Erythroblast (primary cell): ENCODE measurements at regions not wholly inside any gene's neighbourhood (a gene's known extent, or its start where the extent isn't known, plus 50 kb on each side); places are given as distances from the start of the nearest gene placed in this dataset.
A peak's percentile ranks its signal among the peaks of the same experiment; 100 is the strongest.

Source experiments
- DNase-seq, 2 experiments: peaks; one replicate each; lab custom pipeline; 2025; lab: John Stamatoyannopoulos, UW
- GATA1 ChIP-seq: IDR thresholded peaks from 2 replicates; pipeline ENCODE4 v1.6.1; 2011; ENCODE audit warnings: low read depth, mild to moderate bottlenecking, control low read depth, low read length, moderate library complexity
- POLR2A ChIP-seq: IDR thresholded peaks from 2 replicates; pipeline ENCODE4 v1.6.1; 2011; ENCODE audit warnings: mild to moderate bottlenecking, low read length

GRCh38 chr5:104650313-104651055 lies 1087.9 kb upstream of the NUDT12 start:
- DNase-seq: no peak
- TF ChIP-seq GATA1 (no peak), POLR2A (no peak)

DNA sequence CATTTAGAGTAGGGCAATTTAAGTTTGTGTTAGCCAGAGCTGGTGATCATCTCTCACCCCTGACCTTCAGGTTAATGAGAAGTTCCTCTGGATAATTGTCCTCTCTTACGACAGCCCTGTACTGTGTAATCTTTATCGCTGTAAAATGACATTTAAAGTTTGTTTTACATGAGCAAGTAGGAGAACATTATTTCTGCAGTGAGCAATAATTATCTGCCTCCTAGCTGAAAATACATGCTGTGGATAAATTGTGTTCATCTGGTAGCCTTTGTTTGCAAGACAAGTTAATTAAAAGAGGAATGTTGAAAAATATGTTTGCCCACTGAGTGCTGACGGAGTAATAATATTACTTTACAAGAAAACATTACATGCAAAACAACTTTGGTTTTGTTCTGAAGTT lies 1083.8 kb upstream of the NUDT12 start:
- DNase-seq: no peak
- TF ChIP-seq GATA1: no peak
- no peak for TF ChIP-seq POLR2A

GRCh38 chr5:104643320-104643719 lies 1080.7 kb upstream of the NUDT12 start:
- TF ChIP-seq GATA1 (no peak), POLR2A (no peak)
- DNase-seq: no peak

- TF ChIP-seq POLR2A (no peak), GATA1 (no peak)
- no peak for DNase-seq
Measured at GRCh38 chr5:104635227-104635626, 1072.6 kb upstream of the NUDT12 start.

DNA sequence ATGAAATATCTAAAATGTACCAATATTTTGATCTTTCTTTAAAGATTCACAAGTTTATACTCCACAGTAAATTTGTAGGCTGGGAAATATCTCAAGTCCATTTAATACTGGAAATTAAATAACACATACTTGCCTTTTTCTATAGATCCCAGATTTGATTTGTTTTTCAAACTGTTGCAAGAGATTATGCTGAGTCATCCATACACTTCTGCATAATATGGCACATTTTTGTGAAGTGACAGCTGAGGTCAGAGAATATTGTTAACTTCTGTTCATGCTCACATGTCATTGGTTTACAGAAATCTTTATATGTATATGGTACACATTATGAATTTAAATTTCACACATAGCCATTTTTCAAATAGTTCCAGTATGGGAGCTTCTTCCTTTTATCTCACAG lies 1066.3 kb upstream of the NUDT12 start:
- DNase-seq: peak in 1 of 2 experiments; percentile 1

DNA sequence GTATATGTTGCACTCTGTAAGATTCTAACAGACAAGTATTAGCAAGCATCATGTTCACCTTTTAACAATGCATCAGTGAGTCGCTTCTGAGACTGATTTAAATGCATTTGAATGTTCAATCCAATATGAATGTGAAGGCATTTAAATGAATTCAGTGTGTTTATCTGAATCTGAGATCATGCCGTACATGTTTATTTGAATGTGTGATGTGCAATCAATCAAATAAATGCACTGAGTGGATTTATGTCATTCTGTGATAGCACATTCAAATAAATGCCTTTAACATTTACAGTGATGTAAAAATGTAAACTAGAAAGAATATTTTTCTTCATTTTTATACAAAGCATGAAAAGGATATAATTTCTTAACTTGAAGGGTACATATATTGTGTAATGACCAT lies 1063.5 kb upstream of the NUDT12 start:
- TF ChIP-seq POLR2A (no peak), GATA1 (no peak)
- DNase-seq: no peak

More for the DNA sequence above, 1066.3 kb upstream of the NUDT12 start:
- TF ChIP-seq POLR2A (no peak), GATA1 (no peak)

DNA sequence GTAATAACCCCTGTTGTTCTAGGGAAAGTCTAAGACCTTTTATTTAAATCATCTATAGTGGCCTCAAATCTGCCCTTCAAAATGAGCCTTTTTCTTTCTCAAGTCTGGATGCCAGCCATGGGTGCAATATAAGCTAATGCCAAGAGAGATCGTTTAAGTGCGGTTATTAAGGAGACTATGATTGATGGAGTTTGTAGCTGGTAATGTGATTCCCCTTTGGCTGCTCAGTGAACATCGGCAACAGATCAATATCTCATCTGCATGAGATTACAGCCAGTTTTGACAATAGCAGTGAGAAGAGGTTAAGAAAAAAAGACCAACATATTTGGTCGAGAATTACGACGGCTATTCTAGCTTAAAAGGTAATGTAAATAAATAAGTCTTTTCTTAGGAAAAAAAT lies 1049.4 kb upstream of the NUDT12 start:
- TF ChIP-seq POLR2A (no peak), GATA1 (no peak)
- no peak for DNase-seq

- no peak for DNase-seq
- TF ChIP-seq GATA1 (no peak), POLR2A (no peak)
Measured at GRCh38 chr5:104611135-104611767, 1048.7 kb upstream of the NUDT12 start.

- TF ChIP-seq POLR2A (no peak), GATA1 (no peak)
Measured at GRCh38 chr5:104606258-104606829, 1043.8 kb upstream of the NUDT12 start.

DNA sequence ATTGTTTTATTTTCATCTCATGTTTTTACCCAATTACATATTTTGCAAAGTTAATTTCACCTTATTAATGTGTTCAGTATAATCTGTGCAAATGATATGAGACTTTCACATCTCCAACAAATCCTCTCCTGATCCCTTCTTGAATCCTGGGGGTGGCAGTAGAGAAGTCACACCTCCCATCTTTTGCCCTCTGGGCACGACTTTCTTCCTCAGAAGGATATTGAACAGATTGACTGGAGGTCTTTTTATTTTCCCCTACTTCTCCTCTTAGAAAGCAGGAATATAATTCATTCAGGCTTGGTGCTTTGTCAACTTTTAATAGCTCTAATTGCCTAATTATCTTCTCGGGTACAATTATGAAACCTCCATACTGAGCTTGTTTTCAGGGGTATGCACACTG lies 1037.1 kb upstream of the NUDT12 start:
- TF ChIP-seq GATA1 (no peak), POLR2A (no peak)
- DNase-seq: no peak

More at GRCh38 chr5:104606258-104606829, 1043.8 kb upstream of the NUDT12 start:
- DNase-seq: no peak

GRCh38 chr5:104598285-104598684 lies 1035.7 kb upstream of the NUDT12 start:
- no peak for TF ChIP-seq POLR2A
- TF ChIP-seq GATA1: no peak
- peak; percentile 2 to 51 for DNase-seq

DNA sequence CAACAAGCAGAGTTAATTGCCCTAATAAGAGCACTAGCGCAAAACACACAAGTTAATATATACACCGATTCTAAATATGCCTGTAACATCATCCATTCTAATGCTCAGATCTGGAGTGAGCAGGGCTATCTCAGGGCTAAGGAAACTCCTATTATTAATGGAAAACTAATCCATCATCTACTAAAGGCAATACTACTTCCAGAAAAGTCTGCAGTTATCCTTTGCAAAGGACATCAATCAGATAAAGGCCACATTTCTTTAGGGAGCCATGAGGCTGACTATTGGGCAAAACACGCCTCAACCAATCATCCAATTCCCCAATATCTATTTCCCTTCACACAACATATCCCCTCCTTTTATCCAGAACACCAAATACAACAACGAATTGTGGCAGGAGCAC lies 1032.3 kb upstream of the NUDT12 start:
- TF ChIP-seq GATA1: no peak
- no peak for TF ChIP-seq POLR2A
- no peak for DNase-seq

DNA sequence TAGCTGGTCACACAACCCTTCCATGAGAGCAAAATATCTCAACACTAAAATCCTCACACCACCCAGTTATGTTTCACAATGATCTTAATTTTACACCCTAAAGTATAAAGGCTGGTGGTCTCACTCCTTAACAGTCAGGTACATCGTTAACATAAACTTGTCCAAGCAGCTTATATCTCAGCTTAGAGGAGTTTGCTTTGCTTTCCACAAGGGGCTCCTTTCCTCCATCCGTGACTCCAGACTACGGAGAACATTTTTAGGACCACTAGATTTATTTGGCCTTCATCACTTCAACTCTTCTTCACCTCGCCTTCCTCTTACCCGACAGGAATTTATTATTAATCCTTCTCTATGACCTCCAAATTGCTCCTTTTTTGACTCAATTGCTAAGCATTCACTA lies 1014.1 kb upstream of the NUDT12 start:
- TF ChIP-seq POLR2A: no peak
- no peak for TF ChIP-seq GATA1
- DNase-seq: no peak
